ENCODE measurements at regions not wholly inside any gene's neighbourhood (a gene's known extent, or its start where the extent isn't known, plus 50 kb on each side); places are given as distances from the start of the nearest gene placed in this dataset.
A peak's percentile ranks its signal among the peaks of the same experiment; 100 is the strongest.

- DNase-seq, result no peak
Measured at GRCh38 chr15:95319242-95319641, 1011.3 kb upstream of the NR2F2 start.

- DNase-seq, result no peak
Measured at GRCh38 chr15:95323796-95324195, 1006.7 kb upstream of the NR2F2 start.

GRCh38 chr15:95324656-95325055 is 1005.8 kb upstream of the NR2F2 start:
- no peak for DNase-seq

- DNase-seq, result no peak
Measured at GRCh38 chr15:95325763-95326404, 1004.6 kb upstream of the NR2F2 start.

- no peak for DNase-seq
Measured at GRCh38 chr15:95326431-95327182, 1003.9 kb upstream of the NR2F2 start.

GRCh38 chr15:95327183-95327525 is 1003.3 kb upstream of the NR2F2 start:
- no peak for DNase-seq

- DNase-seq, result no peak
Measured at GRCh38 chr15:95327661-95328060, 1002.8 kb upstream of the NR2F2 start.

- DNase-seq, result no peak
Measured at GRCh38 chr15:95328559-95328958, 1001.9 kb upstream of the NR2F2 start.

GRCh38 chr15:95329362-95329761 is 1001.1 kb upstream of the NR2F2 start:
- DNase-seq, result no peak

GRCh38 chr15:95341686-95342085 is 988.8 kb upstream of the NR2F2 start:
- no peak for DNase-seq

GRCh38 chr15:95345867-95346266 is 984.6 kb upstream of the NR2F2 start:
- no peak for DNase-seq

GRCh38 chr15:95346721-95347475 is 983.6 kb upstream of the NR2F2 start:
- DNase-seq, result no peak

GRCh38 chr15:95347837-95348236 is 982.7 kb upstream of the NR2F2 start:
- DNase-seq, result no peak

GRCh38 chr15:95350908-95351307 is 979.6 kb upstream of the NR2F2 start:
- DNase-seq, result no peak

- DNase-seq, result no peak
Measured at GRCh38 chr15:95352631-95353187, 977.8 kb upstream of the NR2F2 start.

GRCh38 chr15:95353512-95353911 is 977.0 kb upstream of the NR2F2 start:
- DNase-seq, result no peak

- no peak for DNase-seq
Measured at GRCh38 chr15:95359966-95360365, 970.5 kb upstream of the NR2F2 start.

GRCh38 chr15:95362306-95362705 is 968.2 kb upstream of the NR2F2 start:
- DNase-seq, result no peak

GRCh38 chr15:95363646-95364045 is 966.9 kb upstream of the NR2F2 start:
- DNase-seq, result no peak

- DNase-seq, result peak; percentile 12
Measured at GRCh38 chr15:95365511-95366107, 964.9 kb upstream of the NR2F2 start.

- no peak for DNase-seq
Measured at GRCh38 chr15:95368191-95368590, 962.3 kb upstream of the NR2F2 start.

All from muscle of arm (tissue), 1 donor.